IMR-90 (cell line): ENCODE measurements at regions not wholly inside any gene's neighbourhood (a gene's known extent, or its start where the extent isn't known, plus 50 kb on each side); places are given as distances from the start of the nearest gene placed in this dataset.

Experiments used
- ATAC-seq: fragments of 200-7000 bp; cut with Tn5 transposase; 2 replicates; pipeline ENCODE4 v1.9.1; 2020; ENCODE audit warnings: low read depth, mild to moderate bottlenecking, moderate library complexity
- BruUV-seq: library from RNA; stranded (reverse); fragments of 400-500 nt; replicated peaks from 2 replicates; lab custom pipeline; 2021; lab: Mats Ljungman, UMichigan
- CTCF ChIA-PET: fragments of 300-600 bp; formaldehyde crosslinking; extraction: SDS; loops from one replicate; lab custom pipeline; 2021; ENCODE audit warnings: antibody characterized with exemption; lab: Yijun Ruan, JAX
- POLR2A ChIA-PET: fragments of 300-600 bp; sonication (Branson Sonifier 250); formaldehyde crosslinking; loops from one replicate; lab custom pipeline; 2022; ENCODE audit warnings: antibody characterized with exemption; ENCODE audit not compliant: unreplicated experiment; lab: Charles Lee
- DNase-seq: peaks from one replicate; pipeline ENCODE4 v3.0.0; 2013
- H2AFZ ChIP-seq: replicated peaks from 2 replicates; pipeline ENCODE3; 2013; ENCODE audit warnings: low read length, mild to moderate bottlenecking; ENCODE audit not compliant: poor library complexity
- H2AK5ac ChIP-seq: 2 replicates; pipeline ENCODE4 v1.6.1; 2013; ENCODE audit warnings: low read depth, low read length, inconsistent platforms
- H2AK9ac ChIP-seq: replicated peaks from 2 replicates; pipeline ENCODE3; 2013; ENCODE audit warnings: mild to moderate bottlenecking, low read depth, low read length, moderate library complexity; ENCODE audit not compliant: poor library complexity
- H2BK120ac ChIP-seq: 2 replicates; pipeline ENCODE4 v1.6.1; 2013; ENCODE audit warnings: low read depth, low read length, inconsistent platforms
- H2BK15ac ChIP-seq: 3 replicates; pipeline ENCODE4 v1.6.1; 2013; ENCODE audit warnings: low read depth, low read length, inconsistent platforms
- H2BK20ac ChIP-seq: 2 replicates; pipeline ENCODE4 v1.6.1; 2013; ENCODE audit warnings: low read depth, mild to moderate bottlenecking, inconsistent platforms, low read length, moderate library complexity
- H2BK5ac ChIP-seq: 2 replicates; pipeline ENCODE4 v1.6.1; 2013; ENCODE audit warnings: mild to moderate bottlenecking, low read depth, low read length, inconsistent platforms; ENCODE audit not compliant: poor library complexity, severe bottlenecking
- H3K14ac ChIP-seq: replicated peaks from 2 replicates; pipeline ENCODE4 v1.6.1; 2013; ENCODE audit warnings: low read depth, low read length, inconsistent platforms
- H3K18ac ChIP-seq: 2 replicates; pipeline ENCODE4 v1.6.1; 2013; ENCODE audit warnings: low read depth, low read length, control low read depth
- H3K23ac ChIP-seq: 2 replicates; pipeline ENCODE4 v1.6.1; 2013; ENCODE audit warnings: low read depth, low read length, inconsistent platforms
- H3K27ac ChIP-seq: 2 replicates; pipeline ENCODE4 v1.5.1; 2013; ENCODE audit warnings: mild to moderate bottlenecking, control low read depth, low read length; ENCODE audit not compliant: insufficient read depth
- H3K27me3 ChIP-seq: 2 replicates; pipeline ENCODE4 v1.6.1; 2013; ENCODE audit warnings: low read length; ENCODE audit not compliant: control insufficient read depth, insufficient read depth
- H3K36me3 ChIP-seq: 2 replicates; pipeline ENCODE4 v1.6.1; 2013; ENCODE audit warnings: low read length, mixed read lengths; ENCODE audit not compliant: control insufficient read depth, insufficient read depth
- H3K4ac ChIP-seq: 2 replicates; pipeline ENCODE4 v1.6.1; 2013; ENCODE audit warnings: low read depth, low read length, inconsistent platforms
- H3K4me1 ChIP-seq: 2 replicates; pipeline ENCODE4 v1.6.1; 2013; ENCODE audit warnings: low read length, mixed read lengths; ENCODE audit not compliant: control insufficient read depth, insufficient read depth
- H3K4me2 ChIP-seq: 2 replicates; pipeline ENCODE4 v1.6.1; 2013; ENCODE audit warnings: low read depth, mild to moderate bottlenecking, control low read depth, low read length, moderate library complexity
- H3K4me3 ChIP-seq: 2 replicates; pipeline ENCODE4 v1.5.1; 2013; ENCODE audit warnings: low read depth, mild to moderate bottlenecking, control low read depth, low read length, moderate library complexity; ENCODE audit not compliant: insufficient read depth
- H3K56ac ChIP-seq: 2 replicates; pipeline ENCODE4 v1.6.1; 2013; ENCODE audit warnings: low read length, inconsistent platforms; ENCODE audit not compliant: insufficient read depth; ENCODE audit errors: extremely low read depth
- H3K79me1 ChIP-seq, 2 experiments: 2 replicates each; pipeline ENCODE4 v1.6.1; 2013; ENCODE audit warnings: low read length in 2 of 2, inconsistent platforms in 1 of 2, low read depth in 1 of 2
- H3K9ac ChIP-seq: 2 replicates; pipeline ENCODE4 v1.6.1; 2013; ENCODE audit warnings: low read depth, low read length, control low read depth
- H3K9me1 ChIP-seq: 2 replicates; pipeline ENCODE4 v1.6.1; 2013; ENCODE audit warnings: low read length, inconsistent platforms; ENCODE audit not compliant: insufficient read depth
- H3K9me3 ChIP-seq: 2 replicates; pipeline ENCODE4 v1.6.1; 2013; ENCODE audit warnings: low read length; ENCODE audit not compliant: control insufficient read depth, insufficient read depth
- H4K20me1 ChIP-seq: 2 replicates; pipeline ENCODE4 v1.6.1; 2013; ENCODE audit warnings: low read length, inconsistent platforms; ENCODE audit not compliant: insufficient read depth
- H4K5ac ChIP-seq: 2 replicates; pipeline ENCODE4 v1.6.1; 2013; ENCODE audit warnings: mild to moderate bottlenecking, low read depth, low read length, control low read depth
- H4K8ac ChIP-seq, 2 experiments: 2 replicates each; pipeline ENCODE4 v1.6.1; 2013; ENCODE audit warnings: low read depth in 2 of 2, low read length in 2 of 2, control low read depth in 1 of 2, inconsistent platforms in 1 of 2
- H4K91ac ChIP-seq: 2 replicates; pipeline ENCODE4 v1.6.1; 2013; ENCODE audit warnings: low read depth, low read length, inconsistent platforms; ENCODE audit not compliant: insufficient read depth
- BHLHE40 ChIP-seq: fragments of 150-350 bp; IDR thresholded peaks from 2 replicates; pipeline ENCODE4 v1.6.1; 2016; ENCODE audit warnings: mild to moderate bottlenecking, low read depth, low read length
- CEBPB ChIP-seq: IDR thresholded peaks from 2 replicates; pipeline ENCODE4 v1.6.1; 2012; ENCODE audit warnings: low read depth, low read length, improper control_type of control experiment
- CHD1 ChIP-seq: IDR thresholded peaks from 2 replicates; pipeline ENCODE4 v1.6.1; 2012; ENCODE audit warnings: low read depth, low read length, improper control_type of control experiment
- ELK1 ChIP-seq: fragments of 150-350 bp; IDR thresholded peaks from 2 replicates; pipeline ENCODE4 v1.6.1; 2016; ENCODE audit warnings: low read depth, mild to moderate bottlenecking, low read length, moderate library complexity, borderline replicate concordance
- FOS ChIP-seq: fragments of 150-350 bp; IDR thresholded peaks from 2 replicates; pipeline ENCODE4 v1.6.1; 2016; ENCODE audit warnings: low read depth, low read length
- MAZ ChIP-seq: IDR thresholded peaks from 2 replicates; pipeline ENCODE4 v1.6.1; 2012; ENCODE audit warnings: low read depth, mild to moderate bottlenecking, low read length, improper control_type of control experiment, moderate library complexity, borderline replicate concordance
- MXI1 ChIP-seq: IDR thresholded peaks from 2 replicates; pipeline ENCODE4 v1.6.1; 2012; ENCODE audit warnings: low read depth, mild to moderate bottlenecking, low read length, moderate library complexity, borderline replicate concordance
- NFE2L2 ChIP-seq: fragments of 150-350 bp; IDR thresholded peaks from 2 replicates; pipeline ENCODE4 v1.6.1; 2016; ENCODE audit warnings: low read depth, mild to moderate bottlenecking, low read length
- POLR2A ChIP-seq: IDR thresholded peaks from 2 replicates; pipeline ENCODE4 v1.6.1; 2012; ENCODE audit warnings: mild to moderate bottlenecking, low read depth, low read length
- RAD21 ChIP-seq: IDR thresholded peaks from 2 replicates; pipeline ENCODE4 v1.6.1; 2012; ENCODE audit warnings: low read length, improper control_type of control experiment
- RCOR1 ChIP-seq: IDR thresholded peaks from 2 replicates; pipeline ENCODE4 v1.6.1; 2012; ENCODE audit warnings: mild to moderate bottlenecking, low read length, improper control_type of control experiment; ENCODE audit not compliant: insufficient replicate concordance
- RFX5 ChIP-seq: IDR thresholded peaks from 2 replicates; pipeline ENCODE4 v1.8.0; 2012; ENCODE audit warnings: low read depth, mild to moderate bottlenecking, low read length, moderate library complexity
- SMC3 ChIP-seq: fragments of 150-350 bp; IDR thresholded peaks from 2 replicates; pipeline ENCODE4 v1.6.1; 2016; ENCODE audit warnings: low read depth, mild to moderate bottlenecking, antibody characterized with exemption, low read length, moderate library complexity
- WGBS, 2 experiments: methylation state at CpG; one replicate each; pipeline versions ENCODE4 v1.1.5 to v1.1.7; 2013; ENCODE audit warnings: missing lambda C conversion rate in 2 of 2; ENCODE audit not compliant: insufficient read length in 1 of 2; ENCODE audit errors: extremely low coverage in 2 of 2; 5-methylcytosine and 5-hydroxymethylcytosine counted together
- dilution Hi-C: fragments of 300-500 bp; cut with HindIII; formaldehyde crosslinking; loops from one replicate; pipeline ENCODE4 v1.14.3; 2018; ENCODE audit warnings: low sequenced_read_pairs; ENCODE audit not compliant: unreplicated experiment
- in situ Hi-C: fragments of 300-500 bp; cut with MboI; formaldehyde crosslinking; loops from 3 replicates; pipeline ENCODE4 v1.14.3; 2019; ENCODE audit warnings: low sequenced_read_pairs, inconsistent platforms, mixed read lengths
- intact Hi-C: fragments of 100-400 bp; cut with micrococcal nuclease; formaldehyde crosslinking; loops from 2 replicates; pipeline ENCODE4 v1.10.0; 2022
- TF ChIP-seq, protein P1 (sequence below): fragments of 150-350 bp; IDR thresholded peaks from 2 replicates; pipeline ENCODE4 v1.6.1; 2017; ENCODE audit warnings: mild to moderate bottlenecking, antibody characterized with exemption, low read length, low read depth

DNA sequence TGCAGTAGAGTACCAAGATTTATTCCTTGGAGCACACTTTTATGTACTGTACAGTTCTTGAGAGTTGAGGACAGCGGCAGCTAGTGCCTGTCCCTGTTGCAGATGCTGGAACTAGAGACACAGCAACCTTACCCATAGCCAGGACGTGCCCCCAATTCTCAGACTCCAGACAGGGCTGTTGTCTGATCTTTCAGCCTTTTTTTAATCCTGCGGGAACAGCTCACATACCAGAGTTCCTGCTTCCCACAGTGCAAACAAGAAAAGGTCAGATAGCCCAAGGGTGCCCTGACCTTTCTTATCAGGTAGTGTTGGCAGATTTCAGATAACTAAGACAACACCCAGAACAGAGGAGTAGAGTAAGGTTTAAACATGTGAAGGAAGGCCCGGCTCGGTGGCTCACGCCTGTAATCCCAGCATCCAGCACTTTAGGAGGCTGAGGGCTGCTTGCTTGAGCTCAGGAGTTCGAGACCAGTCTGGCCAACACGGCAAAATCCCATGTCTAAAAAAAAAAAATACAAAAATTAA, 78.5 kb downstream of the DOP1B start:
- Histone ChIP-seq H3K4me3 (no peak overlapping the region), H2BK15ac (no peak overlapping the region), H3K36me3 (peaks cover 18% of the 10 kb centered on the region), H3K27ac (no peak overlapping the region), H3K9ac (no peak overlapping the region), H2AK9ac (no peak overlapping the region), H4K5ac (no peak overlapping the region), H2AK5ac (no peak overlapping the region), H3K9me3 (no peaks in the 10 kb centered on the region), H3K27me3 (no peaks in the 10 kb centered on the region), H2BK5ac (no peak overlapping the region), H4K91ac (no peak overlapping the region), H4K8ac (no peak overlapping the region; a peak in 1 of 4 replicates), H2BK120ac (no peak overlapping the region), H3K18ac (no peak overlapping the region), H3K9me1 (peaks cover 4% of the 10 kb centered on the region), H3K4me2 (no peak overlapping the region), H2AFZ (no peak overlapping the region), H3K4me1 (peaks cover 2% of the 10 kb centered on the region; the same call in 1 of the 2 replicates), H3K14ac (no peak overlapping the region), H2BK20ac (no peak overlapping the region), H3K4ac (no peak overlapping the region), H3K56ac (no peak overlapping the region), H3K23ac (peak overlapping the region; percentile 56; the same call in 1 of the 2 replicates), H4K20me1 (no peaks in the 10 kb centered on the region), H3K79me1 (peaks cover 0 to 17% of the 10 kb centered on the region in 2 experiments; a peak in 2 of 4 replicates)
- ChIA-PET POLR2A (no interaction called here), CTCF (no interaction called here)
- intact Hi-C loops (no loop called here), in situ Hi-C loops (no loop called here), dilution Hi-C loops (no loop called here)
- 60% methylated on average over 2 of the region's 8 CpGs; no CpG with 5 or more reads in 1 of the 2 experiments for WGBS, 2 experiments
- DNase-seq (no peak), ATAC-seq (no peak)
- TF ChIP-seq FOS (no peak), CHD1 (no peak), BHLHE40 (no peak), ELK1 (no peak), CEBPB (no peak), MXI1 (no peak), MAZ (no peak), SMC3 (no peak), POLR2A (no peak), RAD21 (no peak), RCOR1 (no peak), RFX5 (no peak), NFE2L2 (no peak)
- TF ChIP-seq, protein P1, sequence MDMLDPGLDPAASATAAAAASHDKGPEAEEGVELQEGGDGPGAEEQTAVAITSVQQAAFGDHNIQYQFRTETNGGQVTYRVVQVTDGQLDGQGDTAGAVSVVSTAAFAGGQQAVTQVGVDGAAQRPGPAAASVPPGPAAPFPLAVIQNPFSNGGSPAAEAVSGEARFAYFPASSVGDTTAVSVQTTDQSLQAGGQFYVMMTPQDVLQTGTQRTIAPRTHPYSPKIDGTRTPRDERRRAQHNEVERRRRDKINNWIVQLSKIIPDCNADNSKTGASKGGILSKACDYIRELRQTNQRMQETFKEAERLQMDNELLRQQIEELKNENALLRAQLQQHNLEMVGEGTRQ = no peak
- no TSS peak for BruUV-seq
